Fibroblast of lung (primary cell): ENCODE measurements at regions not wholly inside any gene's neighbourhood (a gene's known extent, or its start where the extent isn't known, plus 50 kb on each side); places are given as distances from the start of the nearest gene placed in this dataset.

Source experiments
- CTCF ChIP-seq, 2 donors: IDR thresholded peaks in 1 of 2; conservative IDR thresholded peaks in 1 of 2; 1 replicate in 1 of 2; 2 replicates in 1 of 2; pipeline ENCODE4 v1.5.1; 2011 to 2012; ENCODE audit warnings: low read length in 2 of 2, control low read depth in 1 of 2, inconsistent platforms in 1 of 2, low read depth in 1 of 2, mild to moderate bottlenecking in 1 of 2
- EZH2 ChIP-seq: IDR thresholded peaks from 2 replicates; pipeline ENCODE4 v1.5.1; 2012; ENCODE audit warnings: low read length, control low read depth, mild to moderate bottlenecking; ENCODE audit errors: missing control alignments

DNA sequence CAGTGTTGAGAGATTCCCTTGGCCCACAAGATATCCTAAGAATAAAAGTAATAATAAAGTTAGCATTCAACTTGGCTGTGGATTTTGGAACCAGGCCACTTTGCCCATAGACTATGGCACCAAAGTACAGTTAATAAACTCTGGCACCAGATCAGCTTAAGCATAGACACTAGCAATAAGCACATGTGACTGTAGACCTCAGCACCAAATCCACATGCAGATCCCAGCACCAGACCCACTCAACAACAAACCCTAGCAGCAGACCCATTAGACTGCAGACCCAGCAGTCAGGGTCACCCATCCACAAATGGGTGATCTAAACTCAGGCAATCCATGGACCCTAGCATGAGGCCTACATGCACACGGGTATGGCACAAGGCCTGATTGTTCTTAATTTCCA lies 384.8 kb upstream of the CADM2 start:
- no peak for TF ChIP-seq CTCF (conservative IDR thresholded peaks at IDR 0.05 in 1 of 2, IDR thresholded peaks at IDR 0.05 in 1 of 2; ENCODE audit: low read depth in 1 of 2, low read length in 2 of 2)
- TF ChIP-seq EZH2: no peak
